ENCODE measurements at regions not wholly inside any gene's neighbourhood (a gene's known extent, or its start where the extent isn't known, plus 50 kb on each side); places are given as distances from the start of the nearest gene placed in this dataset.

GRCh38 chr1:88133991-88134390, 550.1 kb upstream of the PKN2 start:
- no peak for DNase-seq (ENCODE audit: low read depth in 2 of 2)

- DNase-seq (ENCODE audit: low read depth in 2 of 2) = no peak
Measured at GRCh38 chr1:88134983-88135921, 548.8 kb upstream of the PKN2 start.

DNA sequence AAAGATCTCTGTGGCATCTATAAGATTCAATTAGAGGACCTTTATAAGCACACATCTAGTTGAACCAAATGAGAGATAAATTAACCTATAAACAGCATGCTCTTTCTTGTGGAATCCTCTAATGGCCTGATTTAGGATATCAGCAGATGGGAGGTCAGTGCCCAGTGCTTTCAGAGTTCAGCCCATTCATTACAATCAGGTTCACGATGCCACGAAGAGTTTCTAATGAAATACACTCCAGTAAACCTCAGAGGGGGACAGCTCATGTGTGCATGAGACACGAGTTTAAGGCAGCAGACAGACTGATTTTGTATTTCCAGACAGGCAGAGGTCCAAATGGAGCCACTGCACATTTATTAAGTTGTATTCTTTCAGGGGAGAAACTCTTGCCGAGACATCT, 544.4 kb upstream of the PKN2 start:
- no peak for DNase-seq (ENCODE audit: low read depth in 2 of 2)

- DNase-seq (ENCODE audit: low read depth in 2 of 2) = no peak
Measured at GRCh38 chr1:88140325-88140724, 543.7 kb upstream of the PKN2 start.

DNA sequence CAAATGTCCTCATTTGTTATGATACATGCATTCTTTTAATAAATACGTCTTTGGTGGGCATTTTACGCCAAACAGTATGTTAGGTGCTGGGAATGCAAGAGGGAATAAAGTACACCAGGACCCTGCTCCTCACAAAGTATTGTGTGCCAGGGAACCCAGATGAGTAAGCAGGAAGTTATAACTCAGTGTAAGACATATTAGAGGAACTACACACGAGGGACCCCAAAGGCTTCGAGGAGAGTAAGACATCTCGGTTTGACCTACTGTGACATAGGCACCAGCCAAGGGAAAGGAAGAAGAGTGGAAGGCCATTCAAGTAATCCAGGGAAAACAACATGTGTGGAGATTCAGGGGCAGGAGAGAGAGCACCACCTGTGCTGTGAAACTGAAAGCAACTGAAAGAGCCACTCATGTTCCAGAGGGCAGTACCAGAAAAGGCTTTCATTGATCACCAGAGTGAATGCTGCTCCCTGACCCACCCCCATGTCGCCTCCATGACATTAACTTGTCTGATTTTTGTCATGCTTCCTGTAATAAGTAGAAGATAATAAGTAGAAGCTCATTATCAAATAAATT, 542.5 kb upstream of the PKN2 start:
- no peak for DNase-seq (ENCODE audit: low read depth in 2 of 2)

GRCh38 chr1:88145752-88146151, 538.3 kb upstream of the PKN2 start:
- no peak for DNase-seq (ENCODE audit: low read depth in 2 of 2)

DNA sequence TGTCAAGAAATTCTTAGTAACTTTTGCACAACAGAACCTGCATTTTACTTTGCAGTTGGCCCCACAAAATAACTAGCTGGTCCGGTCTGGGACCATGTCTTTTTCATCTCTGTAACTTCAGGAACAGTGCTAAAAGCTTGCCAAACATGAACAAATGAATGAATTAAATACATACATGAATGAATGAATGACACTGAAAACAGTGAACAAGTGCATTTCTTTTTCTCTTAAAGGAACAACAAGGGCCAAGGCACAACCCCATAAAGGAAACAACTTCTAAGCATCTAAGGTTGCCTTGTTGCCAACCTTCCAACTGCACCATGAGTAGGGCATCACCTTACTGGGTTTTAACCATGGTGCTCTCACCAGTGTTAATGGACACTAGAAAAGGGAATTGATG, 534.4 kb upstream of the PKN2 start:
- no peak for DNase-seq (ENCODE audit: low read depth in 2 of 2)

DNA sequence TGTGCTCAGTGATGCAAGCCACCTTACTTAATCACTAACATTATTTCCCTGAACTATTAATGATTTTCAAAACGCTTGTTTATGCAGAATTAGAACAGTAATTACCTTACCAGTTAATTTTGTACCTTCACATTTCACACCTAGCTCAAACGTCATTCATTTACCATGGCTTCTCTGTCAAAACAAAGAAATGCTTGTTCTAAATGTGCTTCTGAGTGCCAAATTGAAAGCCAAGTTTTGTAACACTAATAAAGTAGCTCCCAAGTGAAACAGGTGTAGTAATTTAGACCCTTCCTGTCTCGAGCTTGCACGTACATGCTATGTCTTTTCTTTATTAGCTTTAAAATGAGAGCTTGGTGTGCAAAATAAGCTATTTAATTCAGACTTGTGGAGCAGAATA, 533.7 kb upstream of the PKN2 start:
- DNase-seq (ENCODE audit: low read depth in 2 of 2) = no peak

GRCh38 chr1:88163187-88163586, 520.9 kb upstream of the PKN2 start:
- no peak for DNase-seq (ENCODE audit: low read depth in 2 of 2)

DNA sequence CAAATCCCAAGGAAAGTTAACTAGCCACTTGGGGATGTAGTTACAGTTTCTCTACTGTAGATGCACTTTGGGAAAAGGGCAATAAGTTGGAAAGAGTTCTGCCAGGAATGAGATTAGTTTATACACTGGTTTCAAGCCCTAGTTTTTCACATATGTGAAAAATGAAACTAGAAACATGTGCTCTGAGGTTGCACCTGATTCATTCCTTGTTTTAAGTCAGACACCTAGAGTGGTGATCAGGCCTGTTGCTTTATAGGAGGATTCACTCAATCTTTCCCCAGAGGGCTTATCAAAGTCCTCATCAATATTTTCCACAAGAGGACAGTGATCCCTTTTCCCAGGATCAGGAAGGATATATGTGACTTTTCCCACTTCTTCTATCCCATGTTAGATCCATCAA, 515.9 kb upstream of the PKN2 start:
- DNase-seq (ENCODE audit: low read depth in 2 of 2) = no peak

DNA sequence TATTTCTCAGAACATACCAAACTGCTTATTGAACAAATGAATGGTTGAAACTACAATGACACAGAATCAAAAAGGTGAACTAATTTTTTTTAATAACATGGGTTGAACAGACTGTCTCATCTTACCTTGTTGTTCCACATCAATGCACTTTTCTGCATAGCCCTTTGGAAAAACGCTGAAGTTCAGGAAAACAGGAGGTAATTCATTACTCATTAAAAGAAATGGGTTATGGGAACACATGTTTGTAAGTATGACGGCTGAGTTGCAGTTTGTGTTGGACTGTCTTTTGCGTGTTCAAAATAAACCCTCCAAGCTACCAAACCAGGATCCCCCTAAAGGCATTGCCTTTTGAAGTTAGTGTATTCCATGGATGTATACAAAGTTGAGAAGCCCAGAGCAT, 514.9 kb upstream of the PKN2 start:
- DNase-seq (ENCODE audit: low read depth in 2 of 2) = no peak

DNA sequence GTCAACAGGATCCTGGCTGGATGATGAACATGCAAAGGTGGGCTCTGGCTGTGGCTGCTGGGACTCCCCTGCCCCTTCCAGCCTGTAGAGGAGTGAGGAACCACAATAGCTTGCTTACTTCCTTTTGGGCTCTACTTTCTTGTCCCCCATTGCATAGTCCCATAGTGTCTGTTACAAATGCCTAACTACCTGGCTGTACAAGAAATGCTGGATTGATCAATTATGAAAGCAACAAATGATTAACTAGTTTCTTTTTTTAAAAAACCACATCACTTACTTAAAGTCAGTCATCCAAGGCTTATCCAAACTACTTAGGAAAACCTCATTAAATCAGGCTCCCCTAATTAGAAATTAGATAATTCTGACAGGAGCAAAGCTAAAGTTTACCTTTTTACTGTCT, 514.1 kb upstream of the PKN2 start:
- no peak for DNase-seq (ENCODE audit: low read depth in 2 of 2)

DNA sequence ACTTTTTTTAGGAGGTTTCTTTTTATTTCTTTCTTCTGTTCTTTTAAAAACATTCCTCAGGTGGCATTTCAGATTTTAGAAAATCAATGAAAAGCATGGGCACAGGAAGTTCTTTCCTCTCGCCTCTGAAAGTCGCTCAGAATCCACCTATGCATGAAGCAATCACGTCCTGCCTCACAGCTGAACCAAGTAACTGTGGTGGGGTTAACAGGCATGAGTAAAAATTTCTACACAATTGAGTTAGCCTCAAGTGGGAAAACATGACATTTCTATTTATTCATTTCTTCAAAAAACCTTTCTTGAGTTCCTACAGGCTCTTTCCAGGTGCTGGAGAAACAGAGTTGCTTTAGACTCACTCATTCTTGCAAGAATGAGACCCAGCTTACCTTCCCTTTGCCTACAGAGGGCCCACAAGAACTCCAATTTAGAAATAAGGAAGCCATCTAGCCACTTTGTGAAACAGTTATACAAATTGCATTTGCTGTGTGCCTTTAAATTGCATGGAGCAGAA, 508.9 kb upstream of the PKN2 start:
- no peak for DNase-seq (ENCODE audit: low read depth in 2 of 2)

DNA sequence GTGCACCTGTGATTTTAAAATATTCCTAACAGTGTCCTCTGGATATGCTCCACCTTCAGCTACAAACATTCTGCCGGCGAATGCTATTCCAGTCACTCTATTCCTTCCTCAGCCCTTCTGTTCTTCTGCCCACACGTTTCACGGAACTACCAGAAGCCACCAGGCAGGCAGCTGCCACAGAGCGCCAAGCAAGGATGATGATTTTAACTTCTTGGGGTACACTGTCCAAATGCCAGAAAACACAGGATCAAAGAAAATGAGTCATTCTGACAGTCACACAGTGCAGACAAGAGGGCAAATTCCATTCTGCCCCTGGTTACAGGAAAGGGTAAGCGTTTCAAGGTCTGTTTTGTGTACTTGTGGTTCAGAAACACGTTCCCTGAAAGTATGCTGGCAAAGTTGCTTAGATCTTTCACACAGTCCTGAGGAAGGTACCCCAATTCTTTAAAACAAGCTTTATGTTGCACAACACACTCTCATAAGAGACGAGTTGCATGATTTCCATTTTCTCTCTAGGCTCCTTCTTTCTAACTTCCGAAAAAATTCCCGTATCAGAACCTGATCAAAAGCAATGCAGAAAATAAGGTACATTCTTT, 508.3 kb upstream of the PKN2 start:
- no peak for DNase-seq (ENCODE audit: low read depth in 2 of 2)

- DNase-seq (ENCODE audit: low read depth in 2 of 2) = no peak
Measured at GRCh38 chr1:88179943-88180342, 504.1 kb upstream of the PKN2 start.

DNA sequence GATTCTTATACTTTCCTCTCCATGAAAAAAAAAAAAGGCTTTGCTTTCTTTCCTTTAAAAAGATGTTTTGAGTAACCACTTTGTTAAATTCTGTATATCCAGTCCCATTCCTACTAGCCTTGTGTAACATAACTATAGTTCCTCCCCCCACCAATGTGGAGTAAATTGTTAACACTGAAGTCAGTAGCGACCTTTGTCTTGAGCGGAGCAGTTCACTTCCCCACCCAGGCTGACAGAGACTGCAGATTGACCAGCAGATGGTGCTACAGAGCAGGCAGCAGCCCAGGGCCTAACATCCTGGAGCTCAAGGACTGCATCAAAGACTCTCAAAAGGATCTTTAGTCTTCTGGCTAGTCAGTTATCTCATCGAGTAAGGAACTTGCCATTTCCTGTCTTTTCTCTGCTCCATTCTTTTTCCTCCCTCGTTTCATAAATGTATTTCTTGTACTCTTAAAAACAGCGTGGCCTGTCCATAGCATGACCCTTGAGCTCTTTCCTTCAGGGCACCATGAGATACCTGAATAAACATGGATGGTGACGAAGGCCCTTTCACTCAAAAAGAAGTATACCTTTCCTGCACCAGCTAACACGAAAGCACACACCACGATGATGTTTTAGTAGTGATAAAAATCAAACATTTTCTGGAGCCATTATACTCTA, 503.5 kb upstream of the PKN2 start:
- peak in 1 of 2 donors; percentile 13 for DNase-seq (ENCODE audit: low read depth in 2 of 2)

- no peak for DNase-seq (ENCODE audit: low read depth in 2 of 2)
Measured at GRCh38 chr1:88186911-88187310, 497.2 kb upstream of the PKN2 start.

DNA sequence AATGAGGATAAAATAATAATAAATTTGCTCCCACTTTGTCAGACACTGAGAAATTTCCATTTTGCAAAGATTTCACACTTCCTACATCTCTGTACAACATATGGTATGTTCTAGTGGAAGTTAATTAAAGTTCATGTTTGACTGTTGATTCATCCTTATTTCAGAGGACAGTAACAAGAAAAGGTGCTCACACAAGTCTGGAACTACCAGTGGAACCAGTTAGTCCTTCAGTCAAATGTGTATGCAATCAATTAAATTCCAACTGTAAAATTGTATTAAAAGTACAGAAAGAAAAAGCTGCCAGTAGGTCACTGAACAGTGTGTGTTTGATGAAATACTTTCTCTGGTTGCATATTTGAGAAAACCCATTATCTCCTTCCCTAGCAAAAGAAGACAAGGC, 496.0 kb upstream of the PKN2 start:
- DNase-seq (ENCODE audit: low read depth in 2 of 2) = no peak

GRCh38 chr1:88189525-88189924, 494.5 kb upstream of the PKN2 start:
- DNase-seq (ENCODE audit: low read depth in 2 of 2) = no peak

- DNase-seq (ENCODE audit: low read depth in 2 of 2) = no peak
Measured at GRCh38 chr1:88191917-88192316, 492.2 kb upstream of the PKN2 start.

DNA sequence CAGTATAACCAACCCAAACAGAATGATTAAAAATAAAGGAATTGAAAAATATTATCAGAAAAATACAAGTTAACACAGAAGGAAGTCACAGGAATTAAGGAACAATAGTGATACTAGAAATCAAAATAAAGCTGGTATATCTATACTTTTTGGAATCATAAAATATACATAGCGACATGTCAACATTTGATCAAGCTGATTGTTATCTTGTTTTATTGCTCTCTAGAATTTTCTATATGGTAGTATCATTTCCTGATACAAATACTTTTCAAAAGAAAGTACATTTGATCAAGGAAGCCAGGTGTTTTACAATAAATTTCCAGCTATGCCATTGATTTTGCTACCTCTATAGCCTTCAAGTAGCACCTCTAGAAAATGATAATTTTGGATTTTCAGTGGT, 489.5 kb upstream of the PKN2 start:
- no peak for DNase-seq (ENCODE audit: low read depth in 2 of 2)

GRCh38 chr1:88200545-88200944, 483.5 kb upstream of the PKN2 start:
- no peak for DNase-seq (ENCODE audit: low read depth in 2 of 2)

Measured in stimulated activated CD8-positive, alpha-beta memory T cell treated with anti-CD3 and anti-CD28 coated beads, Interleukin-7, amount 100 ng/mL, for 1 hour (primary cell).